Vagina (tissue), 2 donors: ENCODE measurements at regions not wholly inside any gene's neighbourhood (a gene's known extent, or its start where the extent isn't known, plus 50 kb on each side); places are given as distances from the start of the nearest gene placed in this dataset.

Experiments used
- DNase-seq, 2 donors: peaks; one replicate each; pipeline ENCODE4 v3.0.0-alpha.2; 2017; ENCODE audit errors: extremely low spot score in 2 of 2
- H3K27ac ChIP-seq: fragments of 200-600 bp; sonication (generic); one replicate; pipeline ENCODE4 v1.5.1; 2019
- H3K27me3 ChIP-seq: fragments of 200-600 bp; sonication (generic); one replicate; pipeline ENCODE4 v1.5.1; 2019
- H3K36me3 ChIP-seq, 2 donors: fragments of 200-600 bp; sonication (generic); one replicate each; pipeline ENCODE4 v1.5.1; 2017 to 2019
- H3K4me1 ChIP-seq: fragments of 200-600 bp; sonication (generic); one replicate; pipeline ENCODE4 v1.5.1; 2019
- H3K4me3 ChIP-seq, 2 donors: fragments of 200-600 bp; sonication (generic); 1 replicate in 1 of 2; 2 replicates in 1 of 2; pipeline ENCODE4 v1.5.1; 2016 to 2019
- H3K9me3 ChIP-seq: fragments of 200-600 bp; sonication (generic); one replicate; pipeline ENCODE4 v1.5.1; 2019
- CTCF ChIP-seq, 3 experiments: fragments of 450-650 bp in 2 of 3; fragments of 200-600 bp in 1 of 3; sonication (generic) in 1 of 3; IDR thresholded peaks; one replicate each; pipeline ENCODE4 v1.5.1; 2017 to 2019; ENCODE audit warnings: antibody characterized with exemption in 3 of 3, mild to moderate bottlenecking in 2 of 3, moderate library complexity in 2 of 3
- POLR2A ChIP-seq, 2 donors: fragments of 450-650 bp; IDR thresholded peaks; one replicate each; pipeline ENCODE4 v1.6.1; 2017; ENCODE audit warnings: antibody characterized with exemption in 2 of 2, mild to moderate bottlenecking in 2 of 2, moderate library complexity in 2 of 2
- POLR2AphosphoS5 ChIP-seq, 2 donors: sonication (generic); formaldehyde crosslinking; IDR thresholded peaks; one replicate each; pipeline ENCODE4 v1.9.0; 2017; ENCODE audit warnings: antibody characterized with exemption in 2 of 2, mild to moderate bottlenecking in 2 of 2, low read depth in 1 of 2; ENCODE audit not compliant: insufficient read depth in 1 of 2
- intact Hi-C: fragments of 100-400 bp; cut with DNase I; formaldehyde crosslinking; loops from one replicate; pipeline ENCODE4 v1.15.1; 2023

- no peaks in the 10 kb centered on the region for H3K9me3 ChIP-seq
- H3K4me1 ChIP-seq: no peaks in the 10 kb centered on the region
- H3K27ac ChIP-seq: no peak overlapping the region
- intact Hi-C loops: no loop called here
- H3K4me3 ChIP-seq: no peak overlapping the region
- no peaks in the 10 kb centered on the region for H3K36me3 ChIP-seq
- H3K27me3 ChIP-seq: no peaks in the 10 kb centered on the region
- no peak for DNase-seq
- no peak for TF ChIP-seq POLR2A (IDR thresholded peaks at IDR 0.05)
- no peak for TF ChIP-seq CTCF (IDR thresholded peaks at IDR 0.05)
- no peak for TF ChIP-seq POLR2AphosphoS5 (IDR thresholded peaks at IDR 0.05; ENCODE audit: insufficient read depth in 1 of 2, low read depth in 1 of 2)
Measured at GRCh38 chr9:118767571-118767970, 601.7 kb downstream of the BRINP1 start.

- TF ChIP-seq CTCF (IDR thresholded peaks at IDR 0.05): no peak
- Histone ChIP-seq H3K9me3 (no peaks in the 10 kb centered on the region), H3K36me3 (no peaks in the 10 kb centered on the region), H3K4me3 (no peak overlapping the region), H3K27me3 (no peaks in the 10 kb centered on the region), H3K4me1 (no peaks in the 10 kb centered on the region), H3K27ac (no peak overlapping the region)
- intact Hi-C loops: no loop called here
- no peak for DNase-seq
Measured at GRCh38 chr9:118782790-118783463, 586.3 kb downstream of the BRINP1 start.

GRCh38 chr9:118784033-118784432, 585.2 kb downstream of the BRINP1 start:
- no peak for DNase-seq
- H3K4me3 ChIP-seq: no peak overlapping the region

GRCh38 chr9:118785456-118785855, 583.8 kb downstream of the BRINP1 start:
- TF ChIP-seq POLR2AphosphoS5 (IDR thresholded peaks at IDR 0.05; ENCODE audit: insufficient read depth in 1 of 2, low read depth in 1 of 2) (no peak), CTCF (IDR thresholded peaks at IDR 0.05) (no peak), POLR2A (IDR thresholded peaks at IDR 0.05) (no peak)
- H3K27me3 ChIP-seq: no peaks in the 10 kb centered on the region
- H3K4me3 ChIP-seq: no peak overlapping the region
- no peak overlapping the region for H3K27ac ChIP-seq
- intact Hi-C loops: no loop called here
- H3K4me1 ChIP-seq: no peaks in the 10 kb centered on the region
- DNase-seq: no peak
- H3K9me3 ChIP-seq: no peaks in the 10 kb centered on the region
- no peaks in the 10 kb centered on the region for H3K36me3 ChIP-seq

More at GRCh38 chr9:118784033-118784432, 585.2 kb downstream of the BRINP1 start:
- H3K9me3 ChIP-seq: no peaks in the 10 kb centered on the region
- intact Hi-C loops: no loop called here
- H3K36me3 ChIP-seq: no peaks in the 10 kb centered on the region
- no peaks in the 10 kb centered on the region for H3K4me1 ChIP-seq
- TF ChIP-seq POLR2AphosphoS5 (IDR thresholded peaks at IDR 0.05; ENCODE audit: insufficient read depth in 1 of 2, low read depth in 1 of 2): no peak
- no peak for TF ChIP-seq POLR2A (IDR thresholded peaks at IDR 0.05)
- TF ChIP-seq CTCF (IDR thresholded peaks at IDR 0.05): no peak
- no peak overlapping the region for H3K27ac ChIP-seq
- no peaks in the 10 kb centered on the region for H3K27me3 ChIP-seq

GRCh38 chr9:118786877-118787276, 582.4 kb downstream of the BRINP1 start:
- no peak overlapping the region for H3K4me3 ChIP-seq
- no peaks in the 10 kb centered on the region for H3K9me3 ChIP-seq
- H3K4me1 ChIP-seq: no peaks in the 10 kb centered on the region
- H3K27ac ChIP-seq: no peak overlapping the region
- no peak for DNase-seq
- no peaks in the 10 kb centered on the region for H3K27me3 ChIP-seq
- TF ChIP-seq POLR2A (IDR thresholded peaks at IDR 0.05) (no peak), CTCF (IDR thresholded peaks at IDR 0.05) (no peak), POLR2AphosphoS5 (IDR thresholded peaks at IDR 0.05; ENCODE audit: insufficient read depth in 1 of 2, low read depth in 1 of 2) (no peak)
- intact Hi-C loops: no loop called here
- H3K36me3 ChIP-seq: no peaks in the 10 kb centered on the region
